Spleen (tissue), 7 donors: ENCODE measurements at regions not wholly inside any gene's neighbourhood (a gene's known extent, or its start where the extent isn't known, plus 50 kb on each side); places are given as distances from the start of the nearest gene placed in this dataset.

Experiments used
- POLR2A ChIP-seq, 3 donors: fragments of 450-650 bp; IDR thresholded peaks; one replicate each; pipeline ENCODE4 v1.5.1; 2017; ENCODE audit warnings: antibody characterized with exemption in 3 of 3, mild to moderate bottlenecking in 1 of 3
- TF ChIP-seq, protein P1 (sequence below), 11 experiments: fragments of 200-600 bp in 7 of 11; fragments of 450-650 bp in 4 of 11; sonication (generic) in 4 of 11; IDR thresholded peaks in 8 of 11; conservative IDR thresholded peaks in 3 of 11; 1 replicate in 7 of 11; 2 replicates in 4 of 11; pipeline versions ENCODE4 v1.4.0 to v1.8.0; 2016 to 2021; ENCODE audit warnings: antibody characterized with exemption in 11 of 11, inconsistent platforms in 4 of 11, mild to moderate bottlenecking in 1 of 11
- donor health status: DM: no; HTN: no; CAD: no; lungs with moderate emphysema.
- donor health status: DM: no; HTN: no; CAD: no.
- donor health status: DM: no; HTN: no; CAD: no.

DNA sequence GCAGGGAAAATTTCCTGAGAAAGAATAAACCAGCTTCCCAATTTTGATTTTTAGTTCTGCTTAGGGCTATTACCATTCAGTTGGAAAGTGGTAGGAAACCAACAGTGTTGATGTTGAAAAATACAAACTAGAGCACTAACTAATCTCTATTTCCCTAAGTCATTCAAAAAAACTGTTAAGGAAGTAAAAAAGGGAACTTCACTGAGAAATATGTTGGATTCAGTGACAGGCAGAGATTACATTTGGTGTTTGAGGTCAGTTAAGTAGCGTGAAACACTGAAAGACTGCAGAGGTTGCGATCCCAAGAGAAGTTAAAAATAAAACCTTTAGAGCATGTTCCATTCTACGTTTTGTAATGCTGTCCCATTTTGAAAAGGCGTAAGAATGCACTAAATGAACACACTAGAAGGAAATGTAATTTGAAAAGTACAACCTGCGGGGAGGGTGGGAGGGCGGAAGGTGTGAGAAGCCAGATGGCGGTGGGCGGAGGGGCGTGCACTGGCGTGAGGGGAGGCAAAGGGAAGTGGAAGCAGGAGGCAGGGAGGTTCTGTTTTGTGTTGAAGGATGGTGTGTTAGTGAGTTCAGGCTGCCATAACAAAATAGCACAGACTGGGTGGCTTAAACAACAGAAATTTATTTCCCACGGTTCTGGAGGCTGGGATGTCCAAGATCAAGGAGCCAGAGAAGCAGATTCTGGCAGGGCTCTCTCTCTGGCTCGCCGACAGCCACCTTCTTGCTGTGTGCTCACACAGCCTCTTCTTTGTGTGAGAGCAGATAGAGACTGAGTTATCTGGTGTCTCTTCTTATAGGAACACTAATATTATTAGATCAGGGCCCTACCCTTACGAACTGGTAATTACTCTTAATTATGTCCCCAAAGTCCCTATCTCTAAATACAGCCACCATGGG, 94.3 kb upstream of the KCTD1 start:
- TF ChIP-seq POLR2A (IDR thresholded peaks at IDR 0.05): no peak
- TF ChIP-seq, protein P1, sequence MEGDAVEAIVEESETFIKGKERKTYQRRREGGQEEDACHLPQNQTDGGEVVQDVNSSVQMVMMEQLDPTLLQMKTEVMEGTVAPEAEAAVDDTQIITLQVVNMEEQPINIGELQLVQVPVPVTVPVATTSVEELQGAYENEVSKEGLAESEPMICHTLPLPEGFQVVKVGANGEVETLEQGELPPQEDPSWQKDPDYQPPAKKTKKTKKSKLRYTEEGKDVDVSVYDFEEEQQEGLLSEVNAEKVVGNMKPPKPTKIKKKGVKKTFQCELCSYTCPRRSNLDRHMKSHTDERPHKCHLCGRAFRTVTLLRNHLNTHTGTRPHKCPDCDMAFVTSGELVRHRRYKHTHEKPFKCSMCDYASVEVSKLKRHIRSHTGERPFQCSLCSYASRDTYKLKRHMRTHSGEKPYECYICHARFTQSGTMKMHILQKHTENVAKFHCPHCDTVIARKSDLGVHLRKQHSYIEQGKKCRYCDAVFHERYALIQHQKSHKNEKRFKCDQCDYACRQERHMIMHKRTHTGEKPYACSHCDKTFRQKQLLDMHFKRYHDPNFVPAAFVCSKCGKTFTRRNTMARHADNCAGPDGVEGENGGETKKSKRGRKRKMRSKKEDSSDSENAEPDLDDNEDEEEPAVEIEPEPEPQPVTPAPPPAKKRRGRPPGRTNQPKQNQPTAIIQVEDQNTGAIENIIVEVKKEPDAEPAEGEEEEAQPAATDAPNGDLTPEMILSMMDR (IDR thresholded peaks at IDR 0.05 in 8 of 11, conservative IDR thresholded peaks at IDR 0.05 in 3 of 11): no peak
